NT2/D1 (cell line): ENCODE measurements at regions not wholly inside any gene's neighbourhood (a gene's known extent, or its start where the extent isn't known, plus 50 kb on each side); places are given as distances from the start of the nearest gene placed in this dataset.

Experiments used
- YY1 ChIP-seq: IDR thresholded peaks from 2 replicates; pipeline ENCODE4 v1.6.1; 2011; ENCODE audit not compliant: insufficient read length, insufficient read depth
- ZNF274 ChIP-seq: IDR thresholded peaks from 2 replicates; pipeline ENCODE4 v1.6.1; 2011; ENCODE audit warnings: mild to moderate bottlenecking, low read depth, low read length

GRCh38 chr2:129914538-129915302, 64.7 kb upstream of the RAB6C start:
- no peak for TF ChIP-seq YY1
- no peak for TF ChIP-seq ZNF274
